ENCODE measurements at regions not wholly inside any gene's neighbourhood (a gene's known extent, or its start where the extent isn't known, plus 50 kb on each side); places are given as distances from the start of the nearest gene placed in this dataset.
A peak's percentile ranks its signal among the peaks of the same experiment; 100 is the strongest.
"Not testable (repeated sequence)": the region's sequence is repeated elsewhere in the genome, so short reads cannot be mapped to it uniquely, and the experiment has no call there.

GRCh38 chr22:46026899-46027210, 49.9 kb upstream of the WNT7B start:
- DNase-seq = no peak

- DNase-seq = no peak
Observed at GRCh38 chr22:46027211-46028105, 50.5 kb upstream of the WNT7B start.

GRCh38 chr22:46028106-46028991, 51.4 kb upstream of the WNT7B start:
- no peak for DNase-seq

GRCh38 chr22:46029036-46029435, 52.1 kb upstream of the WNT7B start:
- no peak for DNase-seq

- DNase-seq = no peak
Observed at GRCh38 chr22:46029574-46030200, 52.7 kb upstream of the WNT7B start.

GRCh38 chr22:46030231-46030880, 53.4 kb upstream of the WNT7B start:
- DNase-seq = no peak

GRCh38 chr22:46031066-46031465, 54.1 kb upstream of the WNT7B start:
- no peak for DNase-seq

- no peak for DNase-seq
Observed at GRCh38 chr22:46031557-46031956, 54.6 kb upstream of the WNT7B start.

GRCh38 chr22:46031965-46032851, 55.2 kb upstream of the WNT7B start:
- no peak for DNase-seq

- no peak for DNase-seq
Observed at GRCh38 chr22:46033256-46034200, 56.6 kb upstream of the WNT7B start.

- not testable (repeated sequence) for DNase-seq
Observed at GRCh38 chr22:46034480-46034879, 57.5 kb upstream of the WNT7B start.

GRCh38 chr22:46035380-46035741, 58.4 kb upstream of the WNT7B start:
- no peak for DNase-seq

- DNase-seq = peak; percentile 100
Observed at GRCh38 chr22:46035742-46036557, 59.0 kb upstream of the WNT7B start.

GRCh38 chr22:46036558-46037408, 59.8 kb upstream of the WNT7B start:
- peak; percentile 40 for DNase-seq

GRCh38 chr22:46038174-46038487, 61.2 kb upstream of the WNT7B start:
- DNase-seq = no peak

GRCh38 chr22:46038516-46039430, 61.8 kb upstream of the WNT7B start:
- DNase-seq = no peak

GRCh38 chr22:46039535-46039934, 62.6 kb upstream of the WNT7B start:
- DNase-seq = no peak
